MM.1S (cell line): ENCODE measurements at regions not wholly inside any gene's neighbourhood (a gene's known extent, or its start where the extent isn't known, plus 50 kb on each side); places are given as distances from the start of the nearest gene placed in this dataset.

ENCODE experiments used
- DNase-seq: peaks from one replicate; pipeline ENCODE4 v3.0.0-alpha.2; 2015
- H2AFZ ChIP-seq: fragments of 300-600 bp; sonication (generic); 2 replicates; pipeline ENCODE4 v1.6.0; 2016; ENCODE audit warnings: antibody characterized with exemption, low read length
- H3F3A ChIP-seq: fragments of 300-600 bp; sonication (generic); 2 replicates; pipeline ENCODE4 v1.6.1; 2016; ENCODE audit warnings: mild to moderate bottlenecking, antibody characterized with exemption, low read length, moderate library complexity, mixed read lengths; ENCODE audit not compliant: insufficient read depth
- H3K27ac ChIP-seq: fragments of 300-600 bp; sonication (generic); 2 replicates; pipeline ENCODE4 v1.5.1; 2016; ENCODE audit warnings: mild to moderate bottlenecking, low read length
- H3K27me3 ChIP-seq: fragments of 300-600 bp; sonication (generic); replicated peaks from 2 replicates; pipeline ENCODE4 v1.6.0; 2016; ENCODE audit warnings: low read length; ENCODE audit not compliant: insufficient read depth
- H3K36me3 ChIP-seq: fragments of 300-600 bp; sonication (generic); replicated peaks from 2 replicates; pipeline ENCODE4 v1.6.1; 2016; ENCODE audit warnings: mild to moderate bottlenecking, low read length, mixed read lengths; ENCODE audit not compliant: insufficient read depth
- H3K4me1 ChIP-seq: fragments of 300-600 bp; sonication (generic); 2 replicates; pipeline ENCODE4 v1.6.1; 2016; ENCODE audit warnings: low read length, mixed read lengths
- H3K4me2 ChIP-seq: fragments of 300-600 bp; sonication (generic); 2 replicates; pipeline ENCODE4 v1.6.0; 2016; ENCODE audit warnings: low read depth, low read length
- H3K4me3 ChIP-seq: fragments of 300-600 bp; sonication (generic); 2 replicates; pipeline ENCODE4 v1.5.1; 2016; ENCODE audit warnings: low read length, mixed read lengths
- H3K79me2 ChIP-seq: fragments of 300-600 bp; sonication (generic); 2 replicates; pipeline ENCODE4 v1.6.1; 2016; ENCODE audit warnings: mixed run types, low read length, mixed read lengths
- H3K9ac ChIP-seq: fragments of 300-600 bp; sonication (generic); 2 replicates; pipeline ENCODE4 v1.6.1; 2016; ENCODE audit warnings: low read length, mixed read lengths
- H3K9me2 ChIP-seq: fragments of 300-600 bp; sonication (generic); replicated peaks from 2 replicates; pipeline ENCODE4 v1.6.1; 2016; ENCODE audit warnings: mild to moderate bottlenecking, low read length, mixed read lengths; ENCODE audit not compliant: insufficient read depth
- H3K9me3 ChIP-seq: fragments of 300-600 bp; sonication (generic); replicated peaks from 2 replicates; pipeline ENCODE4 v1.6.1; 2016; ENCODE audit warnings: mild to moderate bottlenecking, low read length, mixed read lengths; ENCODE audit not compliant: insufficient read depth
- H4K20me1 ChIP-seq: fragments of 300-600 bp; sonication (generic); 2 replicates; pipeline ENCODE4 v1.6.1; 2016; ENCODE audit warnings: mild to moderate bottlenecking, low read length, moderate library complexity, mixed read lengths; ENCODE audit not compliant: insufficient read depth
- CTCF ChIP-seq: fragments of 300-600 bp; sonication (generic); IDR thresholded peaks from 2 replicates; pipeline ENCODE4 v1.5.1; 2016; ENCODE audit warnings: antibody characterized with exemption, low read length, mixed read lengths
- EZH2 ChIP-seq: fragments of 300-600 bp; sonication (generic); optimal IDR thresholded peaks from 2 replicates; pipeline ENCODE3; 2017; ENCODE audit warnings: low read depth, mild to moderate bottlenecking, antibody characterized with exemption, low read length, mixed read lengths
- EZH2phosphoT487 ChIP-seq: fragments of 300-600 bp; sonication (generic); IDR thresholded peaks from 2 replicates; pipeline ENCODE4 v1.6.1; 2018; ENCODE audit warnings: antibody characterized with exemption, low read length

GRCh38 chr4:33200377-33200776 is 2480.2 kb downstream of the PCDH7 start:
- H3F3A ChIP-seq = no peaks in the 10 kb centered on the region
- no peaks in the 10 kb centered on the region for H3K9me3 ChIP-seq
- H3K79me2 ChIP-seq = no peaks in the 10 kb centered on the region
- no peak for DNase-seq
- H4K20me1 ChIP-seq = no peaks in the 10 kb centered on the region
- no peak for TF ChIP-seq EZH2phosphoT487
- no peak for TF ChIP-seq EZH2
- no peak for TF ChIP-seq CTCF
- no peak overlapping the region for H3K9ac ChIP-seq
- H3K27me3 ChIP-seq = no peaks in the 10 kb centered on the region
- H3K4me3 ChIP-seq = no peak overlapping the region
- H3K4me2 ChIP-seq = no peak overlapping the region
- H3K36me3 ChIP-seq = no peaks in the 10 kb centered on the region
- H3K4me1 ChIP-seq = no peaks in the 10 kb centered on the region
- H2AFZ ChIP-seq = no peak overlapping the region
- H3K9me2 ChIP-seq = no peaks in the 10 kb centered on the region
- H3K27ac ChIP-seq = no peak overlapping the region

DNA sequence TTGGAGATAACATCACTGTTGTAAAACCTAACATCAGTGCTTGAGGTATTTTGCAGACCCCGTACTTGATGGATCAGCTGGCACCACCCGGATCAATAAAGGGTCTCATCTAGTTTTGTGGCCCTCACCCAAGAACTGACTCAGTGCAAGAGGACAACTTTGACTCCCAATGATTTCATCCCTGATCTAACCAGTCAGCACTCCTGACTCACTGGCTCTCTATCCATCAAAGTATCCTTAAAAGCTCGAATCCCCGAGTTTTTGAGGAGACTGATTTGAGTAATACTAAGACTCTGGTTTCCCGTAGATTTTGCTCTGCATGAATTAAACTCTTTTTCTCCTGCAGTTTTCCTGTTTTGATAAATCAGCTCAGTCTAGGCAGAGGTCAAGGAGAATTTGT is 2498.1 kb downstream of the PCDH7 start:
- no peaks in the 10 kb centered on the region for H3K9me3 ChIP-seq
- no peak overlapping the region for H2AFZ ChIP-seq
- DNase-seq = no peak
- no peaks in the 10 kb centered on the region for H3K4me1 ChIP-seq
- no peak overlapping the region for H3K27ac ChIP-seq
- H3K4me2 ChIP-seq = no peak overlapping the region
- no peaks in the 10 kb centered on the region for H3K27me3 ChIP-seq
- no peak overlapping the region for H3K9ac ChIP-seq
- TF ChIP-seq EZH2phosphoT487 = no peak
- no peak for TF ChIP-seq EZH2
- no peak for TF ChIP-seq CTCF
- no peaks in the 10 kb centered on the region for H3K36me3 ChIP-seq
- H3K9me2 ChIP-seq = no peaks in the 10 kb centered on the region
- H3F3A ChIP-seq = no peaks in the 10 kb centered on the region
- H4K20me1 ChIP-seq = no peaks in the 10 kb centered on the region
- no peaks in the 10 kb centered on the region for H3K79me2 ChIP-seq
- no peak overlapping the region for H3K4me3 ChIP-seq

DNA sequence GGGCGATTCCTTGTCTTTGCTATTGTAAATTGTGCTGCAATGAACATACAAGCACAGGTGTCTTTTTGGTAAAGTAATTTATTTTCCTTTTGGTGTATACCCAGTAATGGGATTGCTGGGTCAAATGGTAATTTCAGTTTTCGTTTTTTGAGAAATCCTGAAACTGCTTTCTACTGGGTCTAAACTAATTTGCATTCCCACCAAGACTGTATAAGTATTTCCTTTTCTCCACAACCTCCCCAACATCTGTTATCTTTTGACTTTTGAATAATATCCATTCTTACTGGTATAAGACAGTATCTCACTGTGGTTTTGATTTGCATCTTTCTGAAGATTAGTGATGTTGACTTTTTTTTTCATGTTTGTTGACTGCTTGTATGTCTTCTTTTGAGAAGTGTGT is 2506.0 kb downstream of the PCDH7 start:
- Histone ChIP-seq H4K20me1 (no peaks in the 10 kb centered on the region), H3K36me3 (no peaks in the 10 kb centered on the region), H3K27me3 (no peaks in the 10 kb centered on the region), H3K9me3 (no peaks in the 10 kb centered on the region), H3K4me3 (no peak overlapping the region), H3K9ac (no peak overlapping the region), H3K4me1 (no peaks in the 10 kb centered on the region), H3K79me2 (no peaks in the 10 kb centered on the region), H3K9me2 (no peaks in the 10 kb centered on the region), H3K27ac (no peak overlapping the region), H3K4me2 (no peak overlapping the region), H2AFZ (no peak overlapping the region), H3F3A (no peaks in the 10 kb centered on the region)
- TF ChIP-seq EZH2 (no peak), CTCF (no peak), EZH2phosphoT487 (no peak)
- peak; percentile 52 for DNase-seq
